ENCODE measurements at regions not wholly inside any gene's neighbourhood (a gene's known extent, or its start where the extent isn't known, plus 50 kb on each side); places are given as distances from the start of the nearest gene placed in this dataset.

DNA sequence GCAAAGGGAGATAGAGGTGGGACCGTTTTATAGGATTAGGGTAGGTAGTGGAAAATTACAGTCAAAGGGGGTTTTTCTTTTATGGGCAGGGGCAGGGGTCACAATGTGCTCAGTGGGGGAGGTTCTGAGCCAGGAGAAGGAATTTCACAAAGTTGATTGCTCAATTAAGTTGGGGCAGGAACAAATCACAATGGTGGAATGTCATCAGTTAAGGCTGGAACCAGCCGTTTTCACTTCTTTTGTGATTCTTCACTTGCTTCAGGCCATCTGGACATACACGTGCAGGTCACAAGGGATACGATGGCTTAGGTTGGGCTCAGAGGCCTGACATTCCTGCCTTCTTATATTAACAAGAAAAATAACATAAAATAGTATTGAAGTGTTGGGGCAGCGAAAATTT, 453.8 kb downstream of the VGLL3 start:
- TF ChIP-seq, protein P1, sequence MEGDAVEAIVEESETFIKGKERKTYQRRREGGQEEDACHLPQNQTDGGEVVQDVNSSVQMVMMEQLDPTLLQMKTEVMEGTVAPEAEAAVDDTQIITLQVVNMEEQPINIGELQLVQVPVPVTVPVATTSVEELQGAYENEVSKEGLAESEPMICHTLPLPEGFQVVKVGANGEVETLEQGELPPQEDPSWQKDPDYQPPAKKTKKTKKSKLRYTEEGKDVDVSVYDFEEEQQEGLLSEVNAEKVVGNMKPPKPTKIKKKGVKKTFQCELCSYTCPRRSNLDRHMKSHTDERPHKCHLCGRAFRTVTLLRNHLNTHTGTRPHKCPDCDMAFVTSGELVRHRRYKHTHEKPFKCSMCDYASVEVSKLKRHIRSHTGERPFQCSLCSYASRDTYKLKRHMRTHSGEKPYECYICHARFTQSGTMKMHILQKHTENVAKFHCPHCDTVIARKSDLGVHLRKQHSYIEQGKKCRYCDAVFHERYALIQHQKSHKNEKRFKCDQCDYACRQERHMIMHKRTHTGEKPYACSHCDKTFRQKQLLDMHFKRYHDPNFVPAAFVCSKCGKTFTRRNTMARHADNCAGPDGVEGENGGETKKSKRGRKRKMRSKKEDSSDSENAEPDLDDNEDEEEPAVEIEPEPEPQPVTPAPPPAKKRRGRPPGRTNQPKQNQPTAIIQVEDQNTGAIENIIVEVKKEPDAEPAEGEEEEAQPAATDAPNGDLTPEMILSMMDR (conservative IDR thresholded peaks at IDR 0.05; ENCODE audit: low read length): no peak
- no peak for TF ChIP-seq EZH2phosphoT487 (IDR thresholded peaks at IDR 0.05; ENCODE audit: borderline replicate concordance, low read depth, low read length)

Measured in OCI-LY7 (cell line).